ENCODE measurements at regions not wholly inside any gene's neighbourhood (a gene's known extent, or its start where the extent isn't known, plus 50 kb on each side); places are given as distances from the start of the nearest gene placed in this dataset.

- ChIA-PET RAD21 (ENCODE audit: low non-redundant PET in 1 of 2, low total read pairs in 2 of 2, uncharacterized antibody in 2 of 2, unreplicated experiment in 2 of 2) (no interaction called here), POLR2A (no interaction called here), CTCF (no interaction called here)
- Histone ChIP-seq H3K9me3 (ENCODE audit: control insufficient read depth in 1 of 2, insufficient read depth in 1 of 2, low read depth in 1 of 2, low read length in 2 of 2) (no peaks in the 10 kb centered on the region), H4K20me1 (ENCODE audit: insufficient read depth) (no peaks in the 10 kb centered on the region), H3K4me3 (replicated peaks in 1 of 2; ENCODE audit: low read depth in 1 of 2, low read length in 2 of 2) (no peak overlapping the region), H3K9me2 (ENCODE audit: insufficient read depth) (no peaks in the 10 kb centered on the region), H3K4me2 (ENCODE audit: low read length) (no peak overlapping the region), H3K27ac (ENCODE audit: low read depth, low read length) (no peak overlapping the region), H3K9ac (ENCODE audit: low read length) (no peak overlapping the region), H3K79me2 (ENCODE audit: insufficient read depth, low read length) (no peaks in the 10 kb centered on the region), H3K27me3 (ENCODE audit: insufficient read depth, low read length) (no peaks in the 10 kb centered on the region), H3K4me1 (ENCODE audit: control insufficient read depth in 1 of 2, insufficient read depth in 2 of 2, low read length in 2 of 2) (no peaks in the 10 kb centered on the region), H3K36me3 (ENCODE audit: control insufficient read depth in 1 of 2, insufficient read depth in 2 of 2, low read length in 2 of 2) (no peaks in the 10 kb centered on the region), H2AFZ (ENCODE audit: low read depth, low read length, poor library complexity, severe bottlenecking) (no peak overlapping the region)
- intact Hi-C loops (cut with micrococcal nuclease), result no loop called here
- TF ChIP-seq EZH2phosphoT487 (IDR thresholded peaks at IDR 0.05; ENCODE audit: borderline replicate concordance) (no peak), SP1 (IDR thresholded peaks at IDR 0.05; ENCODE audit: low read depth) (no peak), YY1 (IDR thresholded peaks at IDR 0.05; ENCODE audit: extremely low read depth, insufficient replicate concordance, low read depth, low read length) (no peak), RAD21 (IDR thresholded peaks at IDR 0.05; ENCODE audit: low read depth) (no peak), ATF3 (IDR thresholded peaks at IDR 0.05) (no peak), MAX (IDR thresholded peaks at IDR 0.05) (no peak), TCF7L2 (IDR thresholded peaks at IDR 0.05; ENCODE audit: borderline replicate concordance, extremely low read depth, insufficient read depth, insufficient read length) (no peak), POLR2AphosphoS5 (IDR thresholded peaks at IDR 0.05; ENCODE audit: low read depth, low read length) (no peak), EGR1 (IDR thresholded peaks at IDR 0.05; ENCODE audit: low read depth) (no peak), JUND (IDR thresholded peaks at IDR 0.05) (no peak), SRF (IDR thresholded peaks at IDR 0.05; ENCODE audit: low read depth) (no peak), POLR2A (IDR thresholded peaks at IDR 0.05; ENCODE audit: borderline replicate concordance, extremely low read depth, insufficient read depth, insufficient read length) (no peak), FOSL1 (IDR thresholded peaks at IDR 0.05; ENCODE audit: low read depth) (no peak), ZBTB33 (IDR thresholded peaks at IDR 0.05; ENCODE audit: extremely low read depth, insufficient replicate concordance, low read length) (no peak), ZFX (IDR thresholded peaks at IDR 0.05) (no peak), ELF1 (IDR thresholded peaks at IDR 0.05; ENCODE audit: borderline replicate concordance, low read depth) (no peak), CBX3 (IDR thresholded peaks at IDR 0.05; ENCODE audit: low read depth) (no peak), CTCF (IDR thresholded peaks at IDR 0.05 in 2 of 3, conservative IDR thresholded peaks at IDR 0.05 in 1 of 3; ENCODE audit: borderline replicate concordance in 1 of 3, insufficient read depth in 1 of 3, low read depth in 2 of 3, low read length in 2 of 3) (no peak), SIN3A (IDR thresholded peaks at IDR 0.05; ENCODE audit: low read depth) (no peak), REST (IDR thresholded peaks at IDR 0.05; ENCODE audit: low read depth) (no peak)
- no TSS peak for BruUV-seq (replicated peaks)
- DNase-seq (ENCODE audit: low read depth, low spot score), result no peak
- no peak for ATAC-seq
These were observed 495.8 kb downstream of the CHSY3 start for GRCh38 chr5:130400091-130400490.

Data from HCT116 (cell line).